IMR-90 (cell line): ENCODE measurements at regions not wholly inside any gene's neighbourhood (a gene's known extent, or its start where the extent isn't known, plus 50 kb on each side); places are given as distances from the start of the nearest gene placed in this dataset.

Experiments used
- ATAC-seq: fragments of 200-7000 bp; cut with Tn5 transposase; 2 replicates; pipeline ENCODE4 v1.9.1; 2020; ENCODE audit warnings: low read depth, mild to moderate bottlenecking, moderate library complexity
- BruUV-seq: library from RNA; stranded (reverse); fragments of 400-500 nt; replicated peaks from 2 replicates; lab custom pipeline; 2021; lab: Mats Ljungman, UMichigan
- CTCF ChIA-PET: fragments of 300-600 bp; formaldehyde crosslinking; extraction: SDS; loops from one replicate; lab custom pipeline; 2021; ENCODE audit warnings: antibody characterized with exemption; lab: Yijun Ruan, JAX
- POLR2A ChIA-PET: fragments of 300-600 bp; sonication (Branson Sonifier 250); formaldehyde crosslinking; loops from one replicate; lab custom pipeline; 2022; ENCODE audit warnings: antibody characterized with exemption; ENCODE audit not compliant: unreplicated experiment; lab: Charles Lee
- DNase-seq: peaks from one replicate; pipeline ENCODE4 v3.0.0; 2013
- H2AFZ ChIP-seq: replicated peaks from 2 replicates; pipeline ENCODE3; 2013; ENCODE audit warnings: low read length, mild to moderate bottlenecking; ENCODE audit not compliant: poor library complexity
- H2AK5ac ChIP-seq: 2 replicates; pipeline ENCODE4 v1.6.1; 2013; ENCODE audit warnings: low read depth, low read length, inconsistent platforms
- H2AK9ac ChIP-seq: replicated peaks from 2 replicates; pipeline ENCODE3; 2013; ENCODE audit warnings: mild to moderate bottlenecking, low read depth, low read length, moderate library complexity; ENCODE audit not compliant: poor library complexity
- H2BK120ac ChIP-seq: 2 replicates; pipeline ENCODE4 v1.6.1; 2013; ENCODE audit warnings: low read depth, low read length, inconsistent platforms
- H2BK15ac ChIP-seq: 3 replicates; pipeline ENCODE4 v1.6.1; 2013; ENCODE audit warnings: low read depth, low read length, inconsistent platforms
- H2BK20ac ChIP-seq: 2 replicates; pipeline ENCODE4 v1.6.1; 2013; ENCODE audit warnings: low read depth, mild to moderate bottlenecking, inconsistent platforms, low read length, moderate library complexity
- H2BK5ac ChIP-seq: 2 replicates; pipeline ENCODE4 v1.6.1; 2013; ENCODE audit warnings: mild to moderate bottlenecking, low read depth, low read length, inconsistent platforms; ENCODE audit not compliant: poor library complexity, severe bottlenecking
- H3K14ac ChIP-seq: replicated peaks from 2 replicates; pipeline ENCODE4 v1.6.1; 2013; ENCODE audit warnings: low read depth, low read length, inconsistent platforms
- H3K18ac ChIP-seq: 2 replicates; pipeline ENCODE4 v1.6.1; 2013; ENCODE audit warnings: low read depth, low read length, control low read depth
- H3K23ac ChIP-seq: 2 replicates; pipeline ENCODE4 v1.6.1; 2013; ENCODE audit warnings: low read depth, low read length, inconsistent platforms
- H3K27ac ChIP-seq: 2 replicates; pipeline ENCODE4 v1.5.1; 2013; ENCODE audit warnings: mild to moderate bottlenecking, control low read depth, low read length; ENCODE audit not compliant: insufficient read depth
- H3K27me3 ChIP-seq: 2 replicates; pipeline ENCODE4 v1.6.1; 2013; ENCODE audit warnings: low read length; ENCODE audit not compliant: control insufficient read depth, insufficient read depth
- H3K36me3 ChIP-seq: 2 replicates; pipeline ENCODE4 v1.6.1; 2013; ENCODE audit warnings: low read length, mixed read lengths; ENCODE audit not compliant: control insufficient read depth, insufficient read depth
- H3K4ac ChIP-seq: 2 replicates; pipeline ENCODE4 v1.6.1; 2013; ENCODE audit warnings: low read depth, low read length, inconsistent platforms
- H3K4me1 ChIP-seq: 2 replicates; pipeline ENCODE4 v1.6.1; 2013; ENCODE audit warnings: low read length, mixed read lengths; ENCODE audit not compliant: control insufficient read depth, insufficient read depth
- H3K4me2 ChIP-seq: 2 replicates; pipeline ENCODE4 v1.6.1; 2013; ENCODE audit warnings: low read depth, mild to moderate bottlenecking, control low read depth, low read length, moderate library complexity
- H3K4me3 ChIP-seq: 2 replicates; pipeline ENCODE4 v1.5.1; 2013; ENCODE audit warnings: low read depth, mild to moderate bottlenecking, control low read depth, low read length, moderate library complexity; ENCODE audit not compliant: insufficient read depth
- H3K56ac ChIP-seq: 2 replicates; pipeline ENCODE4 v1.6.1; 2013; ENCODE audit warnings: low read length, inconsistent platforms; ENCODE audit not compliant: insufficient read depth; ENCODE audit errors: extremely low read depth
- H3K79me1 ChIP-seq, 2 experiments: 2 replicates each; pipeline ENCODE4 v1.6.1; 2013; ENCODE audit warnings: low read length in 2 of 2, inconsistent platforms in 1 of 2, low read depth in 1 of 2
- H3K9ac ChIP-seq: 2 replicates; pipeline ENCODE4 v1.6.1; 2013; ENCODE audit warnings: low read depth, low read length, control low read depth
- H3K9me1 ChIP-seq: 2 replicates; pipeline ENCODE4 v1.6.1; 2013; ENCODE audit warnings: low read length, inconsistent platforms; ENCODE audit not compliant: insufficient read depth
- H3K9me3 ChIP-seq: 2 replicates; pipeline ENCODE4 v1.6.1; 2013; ENCODE audit warnings: low read length; ENCODE audit not compliant: control insufficient read depth, insufficient read depth
- H4K20me1 ChIP-seq: 2 replicates; pipeline ENCODE4 v1.6.1; 2013; ENCODE audit warnings: low read length, inconsistent platforms; ENCODE audit not compliant: insufficient read depth
- H4K5ac ChIP-seq: 2 replicates; pipeline ENCODE4 v1.6.1; 2013; ENCODE audit warnings: mild to moderate bottlenecking, low read depth, low read length, control low read depth
- H4K8ac ChIP-seq, 2 experiments: 2 replicates each; pipeline ENCODE4 v1.6.1; 2013; ENCODE audit warnings: low read depth in 2 of 2, low read length in 2 of 2, control low read depth in 1 of 2, inconsistent platforms in 1 of 2
- H4K91ac ChIP-seq: 2 replicates; pipeline ENCODE4 v1.6.1; 2013; ENCODE audit warnings: low read depth, low read length, inconsistent platforms; ENCODE audit not compliant: insufficient read depth
- BHLHE40 ChIP-seq: fragments of 150-350 bp; IDR thresholded peaks from 2 replicates; pipeline ENCODE4 v1.6.1; 2016; ENCODE audit warnings: mild to moderate bottlenecking, low read depth, low read length
- CEBPB ChIP-seq: IDR thresholded peaks from 2 replicates; pipeline ENCODE4 v1.6.1; 2012; ENCODE audit warnings: low read depth, low read length, improper control_type of control experiment
- CHD1 ChIP-seq: IDR thresholded peaks from 2 replicates; pipeline ENCODE4 v1.6.1; 2012; ENCODE audit warnings: low read depth, low read length, improper control_type of control experiment
- FOS ChIP-seq: fragments of 150-350 bp; IDR thresholded peaks from 2 replicates; pipeline ENCODE4 v1.6.1; 2016; ENCODE audit warnings: low read depth, low read length
- MAFK ChIP-seq: IDR thresholded peaks from 2 replicates; pipeline ENCODE4 v1.6.1; 2012; ENCODE audit warnings: low read depth, low read length, improper control_type of control experiment
- MAZ ChIP-seq: IDR thresholded peaks from 2 replicates; pipeline ENCODE4 v1.6.1; 2012; ENCODE audit warnings: low read depth, mild to moderate bottlenecking, low read length, improper control_type of control experiment, moderate library complexity, borderline replicate concordance
- MXI1 ChIP-seq: IDR thresholded peaks from 2 replicates; pipeline ENCODE4 v1.6.1; 2012; ENCODE audit warnings: low read depth, mild to moderate bottlenecking, low read length, moderate library complexity, borderline replicate concordance
- NFE2L2 ChIP-seq: fragments of 150-350 bp; IDR thresholded peaks from 2 replicates; pipeline ENCODE4 v1.6.1; 2016; ENCODE audit warnings: low read depth, mild to moderate bottlenecking, low read length
- POLR2A ChIP-seq: IDR thresholded peaks from 2 replicates; pipeline ENCODE4 v1.6.1; 2012; ENCODE audit warnings: mild to moderate bottlenecking, low read depth, low read length
- RAD21 ChIP-seq: IDR thresholded peaks from 2 replicates; pipeline ENCODE4 v1.6.1; 2012; ENCODE audit warnings: low read length, improper control_type of control experiment
- RCOR1 ChIP-seq: IDR thresholded peaks from 2 replicates; pipeline ENCODE4 v1.6.1; 2012; ENCODE audit warnings: mild to moderate bottlenecking, low read length, improper control_type of control experiment; ENCODE audit not compliant: insufficient replicate concordance
- RFX5 ChIP-seq: IDR thresholded peaks from 2 replicates; pipeline ENCODE4 v1.8.0; 2012; ENCODE audit warnings: low read depth, mild to moderate bottlenecking, low read length, moderate library complexity
- SMC3 ChIP-seq: fragments of 150-350 bp; IDR thresholded peaks from 2 replicates; pipeline ENCODE4 v1.6.1; 2016; ENCODE audit warnings: low read depth, mild to moderate bottlenecking, antibody characterized with exemption, low read length, moderate library complexity
- WGBS, 2 experiments: methylation state at CpG; one replicate each; pipeline versions ENCODE4 v1.1.5 to v1.1.7; 2013; ENCODE audit warnings: missing lambda C conversion rate in 2 of 2; ENCODE audit not compliant: insufficient read length in 1 of 2; ENCODE audit errors: extremely low coverage in 2 of 2; 5-methylcytosine and 5-hydroxymethylcytosine counted together
- dilution Hi-C: fragments of 300-500 bp; cut with HindIII; formaldehyde crosslinking; loops from one replicate; pipeline ENCODE4 v1.14.3; 2018; ENCODE audit warnings: low sequenced_read_pairs; ENCODE audit not compliant: unreplicated experiment
- in situ Hi-C: fragments of 300-500 bp; cut with MboI; formaldehyde crosslinking; loops from 3 replicates; pipeline ENCODE4 v1.14.3; 2019; ENCODE audit warnings: low sequenced_read_pairs, inconsistent platforms, mixed read lengths
- intact Hi-C: fragments of 100-400 bp; cut with micrococcal nuclease; formaldehyde crosslinking; loops from 2 replicates; pipeline ENCODE4 v1.10.0; 2022
- TF ChIP-seq, protein P1 (sequence below): conservative IDR thresholded peaks from 2 replicates; pipeline ENCODE4 v1.5.1; 2012; ENCODE audit warnings: mild to moderate bottlenecking, low read depth, low read length, improper control_type of control experiment
- TF ChIP-seq, protein P2 (sequence below): fragments of 150-350 bp; IDR thresholded peaks from 2 replicates; pipeline ENCODE4 v1.6.1; 2017; ENCODE audit warnings: mild to moderate bottlenecking, antibody characterized with exemption, low read length, low read depth
- TF ChIP-seq, protein P3 (sequence below): fragments of 150-350 bp; IDR thresholded peaks from 2 replicates; pipeline ENCODE4 v1.6.1; 2016; ENCODE audit warnings: low read depth, mild to moderate bottlenecking, low read length, moderate library complexity, borderline replicate concordance

DNA sequence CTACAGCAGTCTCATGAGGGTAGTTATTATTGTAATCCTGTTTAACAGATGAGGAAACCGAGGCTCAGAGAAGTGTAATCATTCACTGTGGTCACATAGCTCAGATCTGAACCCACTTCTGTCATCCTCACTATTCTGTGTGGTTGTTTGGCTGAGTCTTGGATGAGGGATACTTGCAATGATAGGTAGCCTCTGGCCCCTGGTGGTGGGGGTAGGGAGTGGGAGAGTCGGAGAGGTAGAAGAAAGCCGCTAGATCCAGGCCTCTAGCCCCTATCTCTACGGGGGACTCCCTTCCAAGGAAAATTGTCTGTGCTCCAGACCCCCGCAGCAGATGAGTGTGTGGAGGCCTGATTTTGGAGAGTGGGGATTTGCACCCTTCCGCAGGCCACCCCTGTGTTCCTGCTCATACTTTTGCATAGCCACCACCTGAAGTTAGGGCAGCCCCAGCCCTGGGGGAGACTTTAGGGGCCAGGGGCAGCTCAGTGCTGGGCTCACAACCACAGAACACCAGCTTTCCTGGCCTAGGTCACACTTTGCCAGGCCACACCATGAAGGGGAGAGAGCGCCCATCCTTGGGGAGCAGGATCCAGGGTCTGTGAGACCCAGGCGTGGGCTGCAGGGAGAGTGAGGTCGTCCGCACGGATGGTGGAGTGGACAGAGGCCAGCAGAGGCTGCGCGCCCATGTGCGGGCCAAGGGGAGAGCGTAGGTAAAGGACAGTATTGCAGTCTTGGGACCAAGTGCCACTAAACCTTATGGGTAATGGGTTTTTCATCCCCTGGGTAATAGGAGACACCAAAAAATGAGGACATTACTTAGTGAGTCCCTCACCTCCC, 148.2 kb downstream of the GLI2 start:
- H2AK9ac ChIP-seq = no peak overlapping the region
- H3K14ac ChIP-seq = no peak overlapping the region
- peaks cover 11% of the 10 kb centered on the region for H3K4me1 ChIP-seq
- no peak overlapping the region for H3K18ac ChIP-seq
- H2BK5ac ChIP-seq = no peak overlapping the region
- H3K23ac ChIP-seq = no peak overlapping the region
- H3K79me1 ChIP-seq = peaks cover 39 to 97% of the 10 kb centered on the region in 2 experiments
- H2BK120ac ChIP-seq = no peak overlapping the region
- H4K5ac ChIP-seq = no peak overlapping the region
- no peak overlapping the region for H4K8ac ChIP-seq
- intact Hi-C loops = no loop called here
- H4K20me1 ChIP-seq = peaks cover 94% of the 10 kb centered on the region
- in situ Hi-C loops = no loop called here
- H3K27ac ChIP-seq = no peak overlapping the region
- no peak overlapping the region for H4K91ac ChIP-seq
- DNase-seq = no peak
- H2AK5ac ChIP-seq = no peak overlapping the region
- ATAC-seq = no peak
- dilution Hi-C loops = no loop called here
- H3K56ac ChIP-seq = no peak overlapping the region
- no CpG with 5 or more reads among the region's 15 CpGs for WGBS, 2 experiments
- POLR2A ChIA-PET = no interaction called here
- no peak overlapping the region for H2BK20ac ChIP-seq
- H3K27me3 ChIP-seq = no peaks in the 10 kb centered on the region
- TF ChIP-seq CHD1 = no peak
- TF ChIP-seq RCOR1 = no peak
- no peak for TF ChIP-seq MAFK
- TF ChIP-seq FOS = no peak
- TF ChIP-seq, protein P1, sequence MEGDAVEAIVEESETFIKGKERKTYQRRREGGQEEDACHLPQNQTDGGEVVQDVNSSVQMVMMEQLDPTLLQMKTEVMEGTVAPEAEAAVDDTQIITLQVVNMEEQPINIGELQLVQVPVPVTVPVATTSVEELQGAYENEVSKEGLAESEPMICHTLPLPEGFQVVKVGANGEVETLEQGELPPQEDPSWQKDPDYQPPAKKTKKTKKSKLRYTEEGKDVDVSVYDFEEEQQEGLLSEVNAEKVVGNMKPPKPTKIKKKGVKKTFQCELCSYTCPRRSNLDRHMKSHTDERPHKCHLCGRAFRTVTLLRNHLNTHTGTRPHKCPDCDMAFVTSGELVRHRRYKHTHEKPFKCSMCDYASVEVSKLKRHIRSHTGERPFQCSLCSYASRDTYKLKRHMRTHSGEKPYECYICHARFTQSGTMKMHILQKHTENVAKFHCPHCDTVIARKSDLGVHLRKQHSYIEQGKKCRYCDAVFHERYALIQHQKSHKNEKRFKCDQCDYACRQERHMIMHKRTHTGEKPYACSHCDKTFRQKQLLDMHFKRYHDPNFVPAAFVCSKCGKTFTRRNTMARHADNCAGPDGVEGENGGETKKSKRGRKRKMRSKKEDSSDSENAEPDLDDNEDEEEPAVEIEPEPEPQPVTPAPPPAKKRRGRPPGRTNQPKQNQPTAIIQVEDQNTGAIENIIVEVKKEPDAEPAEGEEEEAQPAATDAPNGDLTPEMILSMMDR = no peak
- TF ChIP-seq BHLHE40 = no peak
- no peak for TF ChIP-seq RAD21
- TF ChIP-seq CEBPB = no peak
- TF ChIP-seq, protein P2, sequence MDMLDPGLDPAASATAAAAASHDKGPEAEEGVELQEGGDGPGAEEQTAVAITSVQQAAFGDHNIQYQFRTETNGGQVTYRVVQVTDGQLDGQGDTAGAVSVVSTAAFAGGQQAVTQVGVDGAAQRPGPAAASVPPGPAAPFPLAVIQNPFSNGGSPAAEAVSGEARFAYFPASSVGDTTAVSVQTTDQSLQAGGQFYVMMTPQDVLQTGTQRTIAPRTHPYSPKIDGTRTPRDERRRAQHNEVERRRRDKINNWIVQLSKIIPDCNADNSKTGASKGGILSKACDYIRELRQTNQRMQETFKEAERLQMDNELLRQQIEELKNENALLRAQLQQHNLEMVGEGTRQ = no peak
- TF ChIP-seq SMC3 = no peak
- TF ChIP-seq POLR2A = no peak
- TF ChIP-seq MXI1 = no peak
- no peak for TF ChIP-seq NFE2L2
- no peak for TF ChIP-seq MAZ
- TF ChIP-seq, protein P3, sequence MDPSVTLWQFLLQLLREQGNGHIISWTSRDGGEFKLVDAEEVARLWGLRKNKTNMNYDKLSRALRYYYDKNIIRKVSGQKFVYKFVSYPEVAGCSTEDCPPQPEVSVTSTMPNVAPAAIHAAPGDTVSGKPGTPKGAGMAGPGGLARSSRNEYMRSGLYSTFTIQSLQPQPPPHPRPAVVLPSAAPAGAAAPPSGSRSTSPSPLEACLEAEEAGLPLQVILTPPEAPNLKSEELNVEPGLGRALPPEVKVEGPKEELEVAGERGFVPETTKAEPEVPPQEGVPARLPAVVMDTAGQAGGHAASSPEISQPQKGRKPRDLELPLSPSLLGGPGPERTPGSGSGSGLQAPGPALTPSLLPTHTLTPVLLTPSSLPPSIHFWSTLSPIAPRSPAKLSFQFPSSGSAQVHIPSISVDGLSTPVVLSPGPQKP = no peak
- no peak for TF ChIP-seq RFX5
- H3K4ac ChIP-seq = no peak overlapping the region
- H2BK15ac ChIP-seq = no peak overlapping the region
- no peaks in the 10 kb centered on the region; the same call in 1 of the 2 replicates for H3K36me3 ChIP-seq
- no peak overlapping the region for H3K9ac ChIP-seq
- no TSS peak for BruUV-seq
- peaks cover 31% of the 10 kb centered on the region for H3K9me1 ChIP-seq
- no peak overlapping the region for H3K4me3 ChIP-seq
- no peaks in the 10 kb centered on the region for H3K9me3 ChIP-seq
- H3K4me2 ChIP-seq = no peak overlapping the region
- CTCF ChIA-PET = no interaction called here
- no peak overlapping the region for H2AFZ ChIP-seq
